HCT116 (cell line): ENCODE measurements at regions not wholly inside any gene's neighbourhood (a gene's known extent, or its start where the extent isn't known, plus 50 kb on each side); places are given as distances from the start of the nearest gene placed in this dataset.

Source experiments
- ATAC-seq: fragments of 200-7000 bp; cut with Tn5 transposase; 2 replicates; pipeline ENCODE4 v1.9.1; 2020; ENCODE audit warnings: mild to moderate bottlenecking, moderate library complexity
- BruUV-seq: library from RNA; stranded (reverse); fragments of 400-500 nt; replicated peaks from 2 replicates; lab custom pipeline; 2021; lab: Mats Ljungman, UMichigan
- CTCF ChIA-PET: fragments of 300-600 bp; sonication (Branson Sonifier 250); formaldehyde crosslinking; loops from one replicate; lab custom pipeline; 2021; ENCODE audit warnings: antibody characterized with exemption; lab: Charles Lee
- POLR2A ChIA-PET: fragments of 300-600, 350-600 bp; sonication (Branson Sonifier 250); formaldehyde crosslinking; loops from one replicate; lab custom pipeline; 2021; ENCODE audit warnings: antibody characterized with exemption; lab: Charles Lee
- RAD21 ChIA-PET, 2 experiments: fragments of 300-600 bp; sonication (Branson Sonifier 250); formaldehyde crosslinking; loops; one replicate each; lab custom pipeline; 2023; ENCODE audit warnings: low total read pairs in 2 of 2; ENCODE audit not compliant: uncharacterized antibody in 2 of 2, unreplicated experiment in 2 of 2, low non-redundant PET in 1 of 2; lab: Charles Lee
- DNase-seq: peaks from one replicate; pipeline ENCODE4 v3.0.0-alpha.2; 2010; ENCODE audit warnings: low read depth, low spot score
- H2AFZ ChIP-seq: fragments of 200-600 bp; shearing (Covaris generic), sonication (generic); 2 replicates; pipeline ENCODE4 v1.6.1; 2017; ENCODE audit warnings: low read depth, mixed run types, mixed read lengths, antibody characterized with exemption, low read length; ENCODE audit not compliant: poor library complexity, severe bottlenecking
- H3K27ac ChIP-seq: 2 replicates; pipeline ENCODE4 v1.5.1; 2012; ENCODE audit warnings: low read depth, low read length
- H3K27me3 ChIP-seq: fragments of 200-600 bp; sonication (generic); 2 replicates; pipeline ENCODE4 v1.6.1; 2016; ENCODE audit warnings: mixed run types, low read length, mixed read lengths; ENCODE audit not compliant: insufficient read depth
- H3K36me3 ChIP-seq, 2 experiments: fragments of 200-500 bp in 1 of 2; fragments of 200-600 bp in 1 of 2; sonication (Bioruptor generic) in 1 of 2; sonication (generic) in 1 of 2; 2 replicates each; pipeline versions ENCODE4 v1.5.1 to v1.6.1; 2014 to 2016; ENCODE audit warnings: low read length in 2 of 2, inconsistent platforms in 1 of 2, mixed read lengths in 1 of 2, mixed run types in 1 of 2; ENCODE audit not compliant: insufficient read depth in 2 of 2, control insufficient read depth in 1 of 2
- H3K4me1 ChIP-seq, 2 experiments: fragments of 200-600 bp in 1 of 2; sonication (generic) in 1 of 2; 2 replicates each; pipeline versions ENCODE4 v1.5.1 to v1.6.1; 2012 to 2017; ENCODE audit warnings: low read length in 2 of 2, inconsistent platforms in 1 of 2, mild to moderate bottlenecking in 1 of 2, mixed read lengths in 1 of 2, mixed run types in 1 of 2, moderate library complexity in 1 of 2; ENCODE audit not compliant: insufficient read depth in 2 of 2, control insufficient read depth in 1 of 2
- H3K4me2 ChIP-seq: fragments of 200-600 bp; sonication (generic); 2 replicates; pipeline ENCODE4 v1.6.1; 2017; ENCODE audit warnings: mixed run types, low read length, mixed read lengths
- H3K4me3 ChIP-seq, 2 experiments: fragments of 200-600 bp in 1 of 2; sonication (generic) in 1 of 2; replicated peaks in 1 of 2; 2 replicates each; pipeline ENCODE4 v1.5.1; 2011 to 2016; ENCODE audit warnings: low read length in 2 of 2, control low read depth in 1 of 2, low read depth in 1 of 2, mild to moderate bottlenecking in 1 of 2, mixed read lengths in 1 of 2, mixed run types in 1 of 2
- H3K79me2 ChIP-seq: fragments of 200-600 bp; sonication (generic); 2 replicates; pipeline ENCODE4 v1.6.1; 2017; ENCODE audit warnings: mild to moderate bottlenecking, mixed run types, low read length, moderate library complexity, mixed read lengths; ENCODE audit not compliant: insufficient read depth
- H3K9ac ChIP-seq: fragments of 200-600 bp; sonication (generic); 2 replicates; pipeline ENCODE4 v1.6.1; 2016; ENCODE audit warnings: low read length, mixed read lengths
- H3K9me2 ChIP-seq: fragments of 200-600 bp; sonication (generic), shearing (Covaris generic); 2 replicates; pipeline ENCODE4 v1.6.1; 2017; ENCODE audit warnings: mixed run types, mild to moderate bottlenecking, moderate library complexity; ENCODE audit not compliant: insufficient read depth
- H3K9me3 ChIP-seq, 2 experiments: fragments of 200-500 bp in 1 of 2; fragments of 200-600 bp in 1 of 2; sonication (Bioruptor generic) in 1 of 2; sonication (generic) in 1 of 2; 2 replicates each; pipeline ENCODE4 v1.6.1; 2014 to 2017; ENCODE audit warnings: low read length in 2 of 2, mixed read lengths in 2 of 2, inconsistent platforms in 1 of 2, low read depth in 1 of 2, mild to moderate bottlenecking in 1 of 2, mixed run types in 1 of 2, moderate library complexity in 1 of 2; ENCODE audit not compliant: control insufficient read depth in 1 of 2, insufficient read depth in 1 of 2
- H4K20me1 ChIP-seq: fragments of 200-600 bp; sonication (generic), shearing (Covaris generic); 2 replicates; pipeline ENCODE4 v1.6.1; 2017; ENCODE audit warnings: mixed run types, mild to moderate bottlenecking, moderate library complexity; ENCODE audit not compliant: insufficient read depth
- ATF3 ChIP-seq: IDR thresholded peaks from 2 replicates; pipeline ENCODE4 v1.6.1; 2012
- CBX3 ChIP-seq: IDR thresholded peaks from 2 replicates; pipeline ENCODE4 v1.6.1; 2012; ENCODE audit warnings: low read depth
- CEBPB ChIP-seq: IDR thresholded peaks from 2 replicates; pipeline ENCODE4 v1.6.1; 2012; ENCODE audit warnings: low read depth
- EZH2phosphoT487 ChIP-seq: fragments of 200-600 bp; IDR thresholded peaks from 2 replicates; pipeline ENCODE4 v1.6.1; 2018; ENCODE audit warnings: antibody characterized with exemption, borderline replicate concordance
- POLR2A ChIP-seq: IDR thresholded peaks from 2 replicates; pipeline ENCODE4 v1.7.0; 2011; ENCODE audit warnings: borderline replicate concordance; ENCODE audit not compliant: insufficient read depth, insufficient read length; ENCODE audit errors: extremely low read depth
- POLR2AphosphoS5 ChIP-seq: IDR thresholded peaks from 2 replicates; pipeline ENCODE4 v1.6.1; 2011; ENCODE audit warnings: mild to moderate bottlenecking, low read depth, low read length, moderate library complexity
- REST ChIP-seq: IDR thresholded peaks from 2 replicates; pipeline ENCODE4 v1.6.1; 2012; ENCODE audit warnings: low read depth
- SRF ChIP-seq: IDR thresholded peaks from 2 replicates; pipeline ENCODE4 v1.6.1; 2012; ENCODE audit warnings: low read depth
- YY1 ChIP-seq: IDR thresholded peaks from 2 replicates; pipeline ENCODE4 v1.6.1; 2011; ENCODE audit warnings: low read length, low read depth, moderate library complexity, mild to moderate bottlenecking; ENCODE audit not compliant: insufficient replicate concordance; ENCODE audit errors: extremely low read depth
- ZFX ChIP-seq: fragments of 450-650 bp; IDR thresholded peaks from 2 replicates; pipeline ENCODE4 v1.6.1; 2017
- ZNF274 ChIP-seq: fragments of 200-500 bp; sonication (Bioruptor generic); IDR thresholded peaks from 2 replicates; pipeline ENCODE4 v1.6.1; 2014; ENCODE audit warnings: mild to moderate bottlenecking, low read depth, low read length, inconsistent platforms
- intact Hi-C: fragments of 100-400 bp; cut with micrococcal nuclease; formaldehyde crosslinking; loops from 2 replicates; pipeline ENCODE4 v1.10.0; 2022

GRCh38 chr12:75792687-75793086 is 238.9 kb downstream of the PHLDA1 start:
- Histone ChIP-seq H3K9ac (peak overlapping the region; percentile 38), H3K9me3 (no peaks in the 10 kb centered on the region), H3K27me3 (no peaks in the 10 kb centered on the region), H4K20me1 (no peaks in the 10 kb centered on the region), H3K4me2 (peak overlapping the region; percentile 12; the same call in 1 of the 2 replicates), H3K4me1 (peaks cover 40 to 64% of the 10 kb centered on the region in 2 experiments), H3K27ac (peak overlapping the region; percentile 77; the same call in 1 of the 2 replicates), H3K36me3 (no peaks in the 10 kb centered on the region; a peak in 1 of 4 replicates), H3K9me2 (no peaks in the 10 kb centered on the region), H2AFZ (peak overlapping the region; percentile 45), H3K4me3 (no peak overlapping the region), H3K79me2 (no peaks in the 10 kb centered on the region)
- CTCF ChIA-PET: no interaction called here
- ATAC-seq: no peak
- no peak for TF ChIP-seq ZNF274
- TF ChIP-seq CBX3: no peak
- no peak for TF ChIP-seq ZFX
- TF ChIP-seq REST: no peak
- no peak for TF ChIP-seq CEBPB
- no peak for TF ChIP-seq POLR2A
- no peak for TF ChIP-seq SRF
- no peak for TF ChIP-seq YY1
- TF ChIP-seq POLR2AphosphoS5: no peak
- TF ChIP-seq EZH2phosphoT487: no peak
- TF ChIP-seq ATF3: no peak
- intact Hi-C loops: no loop called here
- POLR2A ChIA-PET: no interaction called here
- RAD21 ChIA-PET: no interaction called here
- BruUV-seq: no TSS peak
- no peak for DNase-seq
